OCI-LY1 (cell line): ENCODE measurements at regions not wholly inside any gene's neighbourhood (a gene's known extent, or its start where the extent isn't known, plus 50 kb on each side); places are given as distances from the start of the nearest gene placed in this dataset.

Source experiments
- H2AFZ ChIP-seq: fragments of 200-600 bp; sonication (generic), shearing (Covaris generic); 2 replicates; pipeline ENCODE4 v1.6.0; 2014; ENCODE audit warnings: antibody characterized with exemption, mild to moderate bottlenecking, low read length
- H3F3A ChIP-seq: fragments of 200-600 bp; sonication (generic), shearing (Covaris generic); 2 replicates; pipeline ENCODE4 v1.6.0; 2014; ENCODE audit warnings: mild to moderate bottlenecking, antibody characterized with exemption, low read length, moderate library complexity; ENCODE audit not compliant: insufficient read depth
- H3K27ac ChIP-seq: fragments of 200-600 bp; sonication (generic); 2 replicates; pipeline ENCODE4 v1.5.1; 2014; ENCODE audit warnings: low read length, mixed run types, mild to moderate bottlenecking, low read depth; ENCODE audit not compliant: poor library complexity, severe bottlenecking
- H3K27me3 ChIP-seq: fragments of 200-600 bp; sonication (generic); 2 replicates; pipeline ENCODE4 v1.6.0; 2014; ENCODE audit warnings: antibody characterized with exemption, mild to moderate bottlenecking, low read length, moderate library complexity; ENCODE audit not compliant: insufficient read depth
- H3K36me3 ChIP-seq: fragments of 200-600 bp; sonication (generic); 2 replicates; pipeline ENCODE4 v1.6.1; 2014; ENCODE audit warnings: mild to moderate bottlenecking, antibody characterized with exemption, low read length, moderate library complexity, mixed read lengths; ENCODE audit not compliant: insufficient read depth
- H3K4me1 ChIP-seq: fragments of 200-600 bp; sonication (generic); 2 replicates; pipeline ENCODE4 v1.5.1; 2014; ENCODE audit warnings: mild to moderate bottlenecking, low read length, moderate library complexity; ENCODE audit not compliant: insufficient read depth, severe bottlenecking
- H3K4me2 ChIP-seq: fragments of 200-600 bp; sonication (generic), shearing (Covaris generic); 2 replicates; pipeline ENCODE4 v1.6.1; 2014; ENCODE audit warnings: low read length
- H3K4me3 ChIP-seq: fragments of 200-600 bp; sonication (generic); 2 replicates; pipeline ENCODE4 v1.5.1; 2014; ENCODE audit warnings: low read length, low read depth, mild to moderate bottlenecking, mixed read lengths; ENCODE audit not compliant: poor library complexity, severe bottlenecking
- H3K79me2 ChIP-seq: fragments of 200-600 bp; shearing (Covaris generic); 2 replicates; pipeline ENCODE4 v1.6.1; 2016; ENCODE audit warnings: mixed run types, low read length, mixed read lengths; ENCODE audit not compliant: insufficient read depth
- H3K9ac ChIP-seq: fragments of 200-600 bp; sonication (generic), shearing (Covaris generic); 2 replicates; pipeline ENCODE4 v1.6.1; 2014; ENCODE audit warnings: mild to moderate bottlenecking, low read length, mixed read lengths
- H3K9me2 ChIP-seq: fragments of 200-600 bp; sonication (generic), shearing (Covaris generic); 2 replicates; pipeline ENCODE4 v1.6.1; 2014; ENCODE audit warnings: low read depth, mild to moderate bottlenecking, low read length, mixed read lengths
- H3K9me3 ChIP-seq: fragments of 200-600 bp; shearing (Covaris generic); 2 replicates; pipeline ENCODE4 v1.6.1; 2014; ENCODE audit warnings: low read length, mixed read lengths
- H4K20me1 ChIP-seq: fragments of 200-600 bp; sonication (generic), shearing (Covaris generic); 2 replicates; pipeline ENCODE4 v1.6.0; 2016; ENCODE audit warnings: mild to moderate bottlenecking, low read length; ENCODE audit not compliant: insufficient read depth
- EZH2 ChIP-seq: fragments of 200-600 bp; sonication (generic), shearing (Covaris generic); IDR thresholded peaks from 2 replicates; pipeline ENCODE4 v1.8.0; 2017; ENCODE audit warnings: borderline replicate concordance, mixed run types, mild to moderate bottlenecking, antibody characterized with exemption, low read length, moderate library complexity, mixed read lengths
- TF ChIP-seq, protein P1 (sequence below): fragments of 200-600 bp; sonication (generic), shearing (Covaris generic); IDR thresholded peaks from 2 replicates; pipeline ENCODE4 v1.5.1; 2017; ENCODE audit warnings: mild to moderate bottlenecking, antibody characterized with exemption, low read length, moderate library complexity, mixed read lengths

DNA sequence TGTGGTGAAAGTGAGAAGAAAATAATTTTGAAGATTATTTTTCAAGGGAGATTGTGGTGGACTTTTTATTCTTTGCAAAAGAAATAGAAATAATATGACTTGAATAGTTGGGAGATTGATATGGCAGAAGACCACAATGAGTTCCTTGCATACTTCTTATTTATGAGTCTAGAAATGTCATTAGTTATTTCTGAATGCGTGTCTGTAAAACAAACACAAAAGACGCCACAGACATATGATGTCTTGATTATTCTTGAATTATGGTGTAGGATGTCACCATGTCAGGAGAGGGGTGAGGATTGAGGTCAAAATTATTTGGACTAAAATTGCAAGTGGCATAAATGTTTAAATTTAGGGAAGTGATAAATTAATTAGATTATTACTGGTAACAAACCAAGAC, 440.7 kb upstream of the PDE3A start:
- Histone ChIP-seq H3K27me3 (no peaks in the 10 kb centered on the region), H3K4me2 (no peak overlapping the region), H3K36me3 (no peaks in the 10 kb centered on the region), H4K20me1 (no peaks in the 10 kb centered on the region), H3K4me1 (no peaks in the 10 kb centered on the region), H3K9me2 (no peaks in the 10 kb centered on the region), H3K9ac (no peak overlapping the region), H2AFZ (no peak overlapping the region), H3F3A (no peaks in the 10 kb centered on the region), H3K9me3 (no peaks in the 10 kb centered on the region), H3K27ac (no peak overlapping the region), H3K4me3 (no peak overlapping the region), H3K79me2 (no peaks in the 10 kb centered on the region)
- TF ChIP-seq EZH2 = no peak
- TF ChIP-seq, protein P1, sequence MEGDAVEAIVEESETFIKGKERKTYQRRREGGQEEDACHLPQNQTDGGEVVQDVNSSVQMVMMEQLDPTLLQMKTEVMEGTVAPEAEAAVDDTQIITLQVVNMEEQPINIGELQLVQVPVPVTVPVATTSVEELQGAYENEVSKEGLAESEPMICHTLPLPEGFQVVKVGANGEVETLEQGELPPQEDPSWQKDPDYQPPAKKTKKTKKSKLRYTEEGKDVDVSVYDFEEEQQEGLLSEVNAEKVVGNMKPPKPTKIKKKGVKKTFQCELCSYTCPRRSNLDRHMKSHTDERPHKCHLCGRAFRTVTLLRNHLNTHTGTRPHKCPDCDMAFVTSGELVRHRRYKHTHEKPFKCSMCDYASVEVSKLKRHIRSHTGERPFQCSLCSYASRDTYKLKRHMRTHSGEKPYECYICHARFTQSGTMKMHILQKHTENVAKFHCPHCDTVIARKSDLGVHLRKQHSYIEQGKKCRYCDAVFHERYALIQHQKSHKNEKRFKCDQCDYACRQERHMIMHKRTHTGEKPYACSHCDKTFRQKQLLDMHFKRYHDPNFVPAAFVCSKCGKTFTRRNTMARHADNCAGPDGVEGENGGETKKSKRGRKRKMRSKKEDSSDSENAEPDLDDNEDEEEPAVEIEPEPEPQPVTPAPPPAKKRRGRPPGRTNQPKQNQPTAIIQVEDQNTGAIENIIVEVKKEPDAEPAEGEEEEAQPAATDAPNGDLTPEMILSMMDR = no peak

DNA sequence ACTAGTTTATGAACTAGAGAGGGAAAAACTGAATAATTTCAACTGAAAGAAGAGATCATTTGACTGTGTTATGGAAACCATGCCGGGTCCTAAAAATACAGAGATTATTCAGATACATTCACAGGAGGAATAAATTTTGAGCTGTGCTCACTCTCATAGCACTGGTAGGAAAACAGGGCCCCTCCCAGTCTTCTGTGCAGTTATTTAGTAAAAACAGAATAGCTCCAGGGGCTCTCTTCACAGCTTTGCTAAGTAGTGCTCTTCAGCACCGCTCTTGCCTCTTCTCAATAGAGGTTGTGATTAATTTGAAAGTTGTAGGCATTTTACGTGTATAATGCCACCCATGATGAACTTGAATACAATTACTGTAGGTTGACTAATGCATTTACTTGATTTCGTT, 435.9 kb upstream of the PDE3A start:
- Histone ChIP-seq H3K27ac (no peak overlapping the region), H3K4me3 (no peak overlapping the region), H2AFZ (no peak overlapping the region), H3K4me2 (no peak overlapping the region), H4K20me1 (no peaks in the 10 kb centered on the region), H3K36me3 (no peaks in the 10 kb centered on the region), H3K27me3 (no peaks in the 10 kb centered on the region), H3K4me1 (no peaks in the 10 kb centered on the region), H3K9me3 (no peaks in the 10 kb centered on the region), H3K9ac (no peak overlapping the region), H3K9me2 (no peaks in the 10 kb centered on the region), H3K79me2 (no peaks in the 10 kb centered on the region), H3F3A (no peaks in the 10 kb centered on the region)
- TF ChIP-seq, protein P1 = no peak
- TF ChIP-seq EZH2 = no peak

DNA sequence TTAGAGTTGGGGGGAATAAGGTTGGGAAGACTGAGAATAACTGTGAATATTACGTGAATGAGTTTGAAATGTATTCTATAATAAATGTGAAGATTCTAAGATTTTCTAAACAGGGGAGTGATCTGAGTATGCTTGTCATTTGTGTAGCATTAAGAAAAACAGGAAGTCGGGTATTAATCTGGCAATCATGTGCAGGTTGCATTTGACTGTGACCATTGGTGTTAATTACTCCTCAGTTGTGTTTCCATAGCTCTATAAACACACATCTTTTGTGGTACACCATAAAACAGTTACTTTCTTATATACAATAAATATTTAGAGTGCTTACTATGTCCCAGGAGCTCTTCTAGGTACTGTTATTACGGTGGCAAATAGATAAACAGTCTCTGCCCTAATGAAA, 434.4 kb upstream of the PDE3A start:
- Histone ChIP-seq H3K9me2 (no peaks in the 10 kb centered on the region), H3K4me1 (no peaks in the 10 kb centered on the region), H3F3A (no peaks in the 10 kb centered on the region), H3K79me2 (no peaks in the 10 kb centered on the region), H3K9ac (no peak overlapping the region), H3K27me3 (no peaks in the 10 kb centered on the region), H3K4me2 (no peak overlapping the region), H3K9me3 (no peaks in the 10 kb centered on the region), H3K4me3 (no peak overlapping the region), H3K36me3 (no peaks in the 10 kb centered on the region), H4K20me1 (no peaks in the 10 kb centered on the region), H3K27ac (no peak overlapping the region), H2AFZ (no peak overlapping the region)
- TF ChIP-seq EZH2 = no peak
- TF ChIP-seq, protein P1 = no peak
